Right forelimb (tissue), 1 donor: ENCODE measurements at regions not wholly inside any gene's neighbourhood (a gene's known extent, or its start where the extent isn't known, plus 50 kb on each side); places are given as distances from the start of the nearest gene placed in this dataset.

ENCODE experiments used
- DNase-seq: peaks from one replicate; pipeline ENCODE4 v3.0.0-alpha.2; 2018

DNA sequence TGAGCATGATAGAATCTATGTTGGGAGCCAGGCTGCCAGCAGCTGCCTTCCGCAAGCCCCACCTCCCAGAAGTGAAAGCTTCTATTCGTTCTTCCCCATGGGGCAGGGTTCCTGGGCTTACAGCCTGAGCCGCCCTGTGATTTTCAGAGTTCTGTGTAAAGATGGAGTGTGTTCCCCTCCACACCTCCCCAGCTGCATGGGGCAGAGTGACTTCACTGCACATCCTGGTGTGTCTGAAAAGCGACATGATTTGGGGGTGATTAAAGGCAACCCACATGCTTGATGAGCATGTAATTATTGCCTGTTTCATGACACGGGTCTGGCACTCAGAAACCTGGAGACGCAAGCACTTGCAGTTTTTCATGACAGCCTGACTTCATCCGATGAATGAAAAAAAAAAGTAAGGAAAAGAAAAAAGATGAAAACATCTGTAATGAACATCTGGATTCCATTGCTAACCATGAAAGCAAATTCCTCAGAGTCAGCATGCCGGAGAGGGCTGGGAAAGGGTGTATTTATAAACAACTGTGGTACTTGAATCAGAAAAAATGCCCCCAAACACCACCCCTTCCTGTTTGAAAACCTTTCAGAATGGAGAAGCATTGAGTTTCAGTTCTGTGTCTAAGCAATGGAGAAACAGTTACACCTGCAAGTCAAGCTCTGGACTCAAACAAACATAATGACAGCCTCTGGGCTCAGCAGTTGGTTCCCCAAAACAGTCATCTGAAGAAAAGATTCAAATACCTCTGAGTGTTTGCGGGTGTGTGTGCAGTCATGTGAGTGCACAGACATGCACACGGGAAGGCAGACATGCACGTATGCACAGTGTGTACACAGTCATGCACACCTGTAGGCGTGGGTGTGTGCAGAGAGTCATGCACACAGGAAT is 266.0 kb downstream of the ENGASE start:
- no peak for DNase-seq

DNA sequence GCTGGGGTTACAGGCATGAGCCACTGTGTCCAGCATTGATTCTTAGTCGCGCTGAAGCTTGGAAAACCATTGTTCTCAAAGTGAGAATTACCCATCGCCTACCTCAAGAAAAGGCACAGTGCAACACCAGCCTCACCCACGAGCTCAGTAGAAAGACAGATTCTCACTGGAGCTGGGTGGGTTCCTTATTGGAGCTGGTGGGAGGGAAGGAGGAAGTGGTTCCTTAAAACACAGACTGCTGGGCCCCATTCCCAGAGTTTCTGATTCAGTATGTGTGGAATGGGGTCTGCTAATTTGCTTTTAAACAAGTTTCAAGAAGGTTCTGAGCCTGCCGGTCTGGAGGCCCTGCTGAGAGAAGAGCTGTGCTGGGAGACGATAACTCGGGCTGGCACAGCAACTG is 264.7 kb downstream of the ENGASE start:
- no peak for DNase-seq

DNA sequence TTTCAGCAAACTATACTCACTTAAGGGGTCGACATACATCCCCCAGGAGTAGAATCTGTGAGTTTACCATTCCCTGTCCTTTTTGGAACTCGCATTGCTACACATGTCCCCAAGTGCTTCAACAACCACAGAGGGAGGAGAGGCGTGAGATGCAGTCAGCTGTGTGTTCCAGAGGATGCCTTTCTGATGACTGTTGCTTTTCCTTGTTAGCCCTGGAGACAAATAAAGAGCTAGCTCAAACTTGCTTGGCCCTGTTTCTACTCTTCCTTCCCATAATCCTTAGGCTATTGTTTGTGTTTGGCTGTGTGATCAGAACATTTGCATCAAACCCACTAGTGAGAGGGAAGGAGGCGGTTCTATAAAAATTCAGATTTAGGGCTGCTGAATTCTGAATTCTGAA is 264.0 kb downstream of the ENGASE start:
- no peak for DNase-seq

- DNase-seq, result no peak
These were observed 263.5 kb downstream of the ENGASE start for GRCh38 chr17:79338152-79338551.

DNA sequence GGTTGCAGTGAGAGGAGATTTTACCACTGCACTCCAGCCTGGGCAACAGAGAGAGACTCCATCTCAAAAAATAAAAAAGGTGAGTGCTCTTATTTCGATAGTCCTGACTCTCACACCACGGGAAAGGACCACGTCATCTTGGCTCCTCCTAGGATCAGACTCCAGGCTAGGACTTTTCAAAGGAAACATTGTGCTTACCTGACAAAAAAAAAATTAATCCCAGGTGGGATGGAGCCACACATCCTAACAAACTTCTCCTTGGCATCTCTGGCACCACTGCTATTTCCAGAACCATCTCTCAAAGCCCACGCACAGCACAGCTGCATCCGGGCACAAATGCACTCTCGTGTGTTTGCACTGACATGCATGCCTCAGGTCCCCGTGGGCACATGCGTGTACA is 262.4 kb downstream of the ENGASE start:
- DNase-seq, result no peak

GRCh38 chr17:79335456-79335855 is 260.8 kb downstream of the ENGASE start:
- no peak for DNase-seq

DNA sequence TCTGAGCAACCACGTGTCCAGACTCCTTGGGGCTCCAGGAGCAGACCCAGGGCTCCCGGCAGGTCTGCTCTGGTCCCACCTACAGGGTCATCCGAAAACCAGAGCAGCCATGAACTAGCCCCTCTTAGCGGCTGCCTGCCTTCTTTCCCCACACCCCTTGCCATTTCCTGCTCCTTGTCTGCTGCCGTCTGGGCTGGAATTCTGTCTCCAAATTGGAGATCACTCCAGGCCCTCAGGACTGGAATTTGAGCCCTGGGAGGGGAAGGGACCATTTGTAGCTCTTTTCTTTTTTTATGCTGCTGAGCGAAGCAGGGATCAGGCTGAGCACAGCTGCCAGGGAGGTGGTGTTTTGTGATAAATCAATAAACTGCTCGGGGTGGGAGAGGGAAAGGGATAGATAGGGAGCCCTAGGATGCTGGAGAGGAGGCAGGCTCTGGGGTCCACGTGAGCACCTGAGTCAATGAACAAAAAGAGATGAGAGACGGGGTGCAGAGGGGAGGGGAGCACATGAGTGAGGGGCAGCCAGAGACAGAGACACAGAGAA is 257.5 kb downstream of the ENGASE start:
- DNase-seq, result no peak

GRCh38 chr17:79331492-79331891 is 256.9 kb downstream of the ENGASE start:
- no peak for DNase-seq

DNA sequence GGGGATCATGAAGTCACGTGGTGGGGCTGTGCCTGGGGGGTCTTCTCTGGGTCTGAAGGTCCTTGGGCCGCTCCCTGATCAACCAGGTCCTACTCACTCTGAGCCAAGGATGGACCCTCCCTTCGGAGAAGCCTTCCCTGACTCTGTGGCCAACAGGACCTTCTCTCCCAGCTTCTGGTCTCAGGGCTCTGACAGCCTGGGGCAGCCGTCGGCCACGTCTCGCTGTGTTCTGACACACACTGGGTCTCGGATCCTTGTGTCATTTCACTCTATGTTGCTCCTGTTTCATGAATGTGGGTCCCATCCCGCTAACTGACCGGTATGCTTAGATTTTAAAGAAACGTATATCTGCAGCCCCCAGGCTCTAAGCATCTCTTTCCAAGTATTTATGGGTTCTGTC is 256.1 kb downstream of the ENGASE start:
- no peak for DNase-seq

DNA sequence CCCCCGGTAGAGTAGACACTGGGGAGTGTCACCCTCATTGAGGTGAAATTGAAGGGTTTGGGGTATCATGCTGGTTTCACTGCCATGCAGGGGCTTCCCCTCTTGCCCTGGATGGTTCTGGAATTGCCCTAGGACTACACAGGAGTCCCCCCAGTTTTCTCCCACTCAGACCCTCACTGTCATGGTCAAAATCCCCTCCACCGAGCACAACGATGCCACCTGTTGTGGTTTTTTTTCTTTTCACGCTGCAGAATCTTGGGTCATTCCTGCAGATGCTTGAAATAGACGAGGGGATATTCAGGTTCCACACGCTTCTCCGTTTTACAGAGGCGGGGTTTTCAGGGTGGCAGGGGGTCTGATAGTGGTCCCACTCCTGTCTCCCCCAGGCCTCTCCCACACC is 255.6 kb downstream of the ENGASE start:
- no peak for DNase-seq

GRCh38 chr17:79326814-79327213 is 252.2 kb downstream of the ENGASE start:
- DNase-seq, result no peak

DNA sequence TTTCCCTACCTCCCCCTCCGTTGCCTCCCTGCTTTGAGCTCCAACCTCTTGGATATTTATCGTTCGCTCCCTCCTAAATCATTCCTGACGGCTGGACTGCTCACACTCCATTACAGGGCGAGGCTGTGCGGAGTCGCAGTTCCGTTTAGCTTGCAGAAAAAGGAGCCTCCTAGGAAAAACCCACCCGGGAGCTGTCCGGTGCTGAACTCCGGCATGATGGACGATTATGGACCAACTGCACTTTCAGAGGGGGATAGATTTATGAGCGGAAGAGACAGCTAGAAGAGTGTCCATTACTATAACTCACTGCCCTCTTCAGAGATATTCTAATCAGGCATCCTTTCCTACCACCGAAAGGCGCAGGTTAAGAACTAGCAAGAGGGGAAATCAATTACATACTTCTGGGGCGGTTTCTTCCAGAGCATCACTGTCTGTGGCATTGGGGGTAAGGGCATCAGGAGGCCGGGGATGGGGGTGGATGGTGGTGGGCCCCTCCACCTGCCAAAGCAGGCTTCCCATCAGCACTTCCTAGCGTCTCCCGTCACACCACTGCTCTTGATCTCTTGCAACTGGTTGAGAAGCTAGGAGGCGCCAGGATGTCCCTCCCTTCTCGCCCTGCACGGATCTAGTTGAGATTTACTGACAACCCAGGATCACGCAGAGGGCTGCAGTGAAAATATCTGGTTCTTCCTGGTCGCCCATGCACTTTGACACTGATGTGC is 251.2 kb downstream of the ENGASE start:
- DNase-seq, result peak; percentile 60

DNA sequence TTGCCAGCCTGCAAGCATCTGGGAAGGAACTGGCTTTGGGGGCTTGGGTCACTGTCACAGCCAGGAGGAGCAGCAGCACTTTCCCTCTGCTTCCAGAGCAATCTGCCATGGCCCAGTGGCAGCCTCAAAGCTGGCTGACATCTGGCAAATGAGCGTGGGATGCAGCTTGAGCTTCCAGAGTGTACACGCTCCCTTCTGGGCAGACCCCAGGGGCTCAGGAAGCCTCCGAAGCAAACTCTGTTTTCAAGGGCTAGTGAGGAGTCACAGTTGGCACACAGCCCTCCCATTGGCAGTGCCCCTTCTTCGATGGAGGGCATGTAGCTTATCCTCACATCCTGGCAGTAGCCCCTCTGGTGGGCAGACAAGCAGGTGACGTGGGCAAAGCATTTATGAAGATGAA is 249.6 kb downstream of the ENGASE start:
- DNase-seq, result no peak

DNA sequence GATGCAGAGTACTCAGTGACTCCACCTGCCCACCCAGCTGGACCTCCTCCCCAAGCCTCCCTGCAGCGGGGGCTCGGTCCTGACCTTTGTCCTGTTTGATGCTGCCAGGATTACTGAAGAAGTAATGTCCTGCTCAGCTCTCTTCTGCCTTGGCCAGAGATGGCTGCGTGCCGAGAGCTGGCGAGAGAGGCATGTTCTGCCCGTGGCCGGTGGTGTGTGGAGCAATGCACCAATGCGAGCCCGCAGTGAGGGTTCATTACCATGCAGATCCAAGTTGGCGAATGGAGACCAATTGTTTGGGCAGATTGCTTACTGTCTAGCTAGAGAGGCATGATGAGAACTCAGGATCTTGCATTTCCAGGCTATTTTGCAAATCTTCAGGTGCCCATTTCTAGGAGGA is 248.9 kb downstream of the ENGASE start:
- no peak for DNase-seq

- no peak for DNase-seq
These were observed 247.8 kb downstream of the ENGASE start for GRCh38 chr17:79322211-79323123.

- no peak for DNase-seq
These were observed 245.7 kb downstream of the ENGASE start for GRCh38 chr17:79320331-79320730.

GRCh38 chr17:79317916-79318315 is 243.3 kb downstream of the ENGASE start:
- no peak for DNase-seq

GRCh38 chr17:79316805-79317204 is 242.2 kb downstream of the ENGASE start:
- DNase-seq, result no peak

DNA sequence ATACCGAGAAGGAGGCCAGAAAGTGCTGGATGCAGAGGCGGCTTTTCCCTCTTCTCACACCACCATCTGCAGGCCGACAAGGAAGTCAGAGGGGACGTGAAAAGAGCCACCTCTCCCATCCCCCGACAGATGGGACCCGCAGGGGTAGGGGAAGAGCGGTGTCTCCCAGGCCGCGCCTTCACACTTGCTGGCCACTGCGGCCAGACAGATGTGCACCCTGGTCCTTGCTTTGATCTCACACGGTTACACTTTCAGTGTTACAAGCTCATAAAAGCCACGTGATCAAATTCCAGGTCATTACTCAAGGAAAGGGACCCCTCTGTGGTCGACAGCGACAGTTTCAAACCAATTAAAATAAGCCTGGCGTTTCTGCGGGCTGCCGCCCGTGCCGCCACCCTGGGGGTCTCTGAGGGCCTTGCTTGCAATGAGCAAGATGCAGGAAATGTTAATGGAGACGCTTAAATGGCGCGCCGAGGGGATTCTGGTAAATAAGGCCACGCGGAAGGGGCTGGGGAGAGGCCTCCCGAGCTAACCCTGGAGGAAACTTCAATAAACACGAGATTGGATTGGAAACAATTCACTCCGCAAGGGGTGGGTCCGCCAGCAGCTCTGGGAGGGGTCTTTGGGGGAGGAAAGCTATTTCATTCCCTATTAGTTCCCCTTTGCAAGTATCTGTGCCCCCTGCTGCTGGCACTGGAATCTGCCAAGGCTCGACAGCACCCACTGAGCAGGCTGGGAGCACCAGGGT is 240.9 kb downstream of the ENGASE start:
- DNase-seq, result no peak

DNA sequence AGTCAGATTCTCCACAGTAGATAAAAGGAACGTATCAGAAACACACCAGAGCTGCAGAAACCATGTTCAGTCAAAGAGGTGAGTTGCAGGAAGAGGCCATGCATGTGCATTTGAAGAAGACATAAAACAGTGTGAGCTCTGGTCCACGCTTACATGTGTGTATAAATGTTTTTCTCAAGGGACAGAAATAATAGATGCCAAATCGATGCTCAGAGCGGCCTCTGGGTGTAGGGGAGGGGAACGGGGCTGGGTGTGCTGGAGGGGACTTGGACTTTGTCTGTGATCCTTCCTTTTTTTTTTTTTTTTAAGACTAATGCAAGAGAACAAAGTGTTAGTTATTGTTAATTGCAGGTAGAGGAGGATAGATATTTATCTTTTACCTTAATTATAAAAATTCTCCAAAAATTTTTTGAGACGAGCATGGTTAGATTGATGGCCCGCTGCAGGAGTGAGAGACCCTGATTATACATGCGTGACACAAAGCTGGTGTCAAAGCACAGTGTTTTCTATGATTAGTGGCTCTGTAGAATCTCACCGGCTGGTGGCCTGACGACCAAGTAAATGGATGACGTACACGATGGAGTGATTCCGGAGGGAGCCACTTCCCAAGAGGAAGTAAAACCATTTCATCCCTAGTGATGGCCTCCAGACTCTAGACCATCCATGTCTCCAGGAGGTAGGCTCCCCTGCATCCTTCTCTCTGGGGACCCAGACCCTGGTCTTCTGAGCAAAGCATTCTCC is 240.2 kb downstream of the ENGASE start:
- no peak for DNase-seq

- DNase-seq, result no peak
These were observed 236.7 kb downstream of the ENGASE start for GRCh38 chr17:79311373-79311772.
